Mesothelial cell of epicardium (in vitro differentiated cells): ENCODE measurements at regions not wholly inside any gene's neighbourhood (a gene's known extent, or its start where the extent isn't known, plus 50 kb on each side); places are given as distances from the start of the nearest gene placed in this dataset.
"Not testable (repeated sequence)": the region's sequence is repeated elsewhere in the genome, so short reads cannot be mapped to it uniquely, and the experiment has no call there.

ENCODE experiments used
- DNase-seq, 2 experiments: peaks; one replicate each; pipeline ENCODE4 v3.0.0; 2021; ENCODE audit warnings: low spot score in 2 of 2; ENCODE audit not compliant: unreplicated experiment in 2 of 2
- H3K27ac Mint-ChIP-seq: 2 replicates; pipeline ENCODE4 v1.8.0; 2021; ENCODE audit warnings: mixed read lengths
- H3K27me3 Mint-ChIP-seq: 2 replicates; pipeline ENCODE4 v1.8.0; 2021; ENCODE audit warnings: low read depth, mixed read lengths
- H3K36me3 Mint-ChIP-seq: 2 replicates; pipeline ENCODE4 v1.8.0; 2021; ENCODE audit warnings: mixed read lengths
- H3K4me1 Mint-ChIP-seq: 2 replicates; pipeline ENCODE4 v1.8.0; 2021; ENCODE audit warnings: mixed read lengths
- H3K4me3 Mint-ChIP-seq: 2 replicates; pipeline ENCODE4 v1.8.0; 2021; ENCODE audit warnings: mild to moderate bottlenecking, moderate library complexity, mixed read lengths
- H3K9me3 Mint-ChIP-seq: 2 replicates; pipeline ENCODE4 v1.8.0; 2021; ENCODE audit warnings: mixed read lengths

DNA sequence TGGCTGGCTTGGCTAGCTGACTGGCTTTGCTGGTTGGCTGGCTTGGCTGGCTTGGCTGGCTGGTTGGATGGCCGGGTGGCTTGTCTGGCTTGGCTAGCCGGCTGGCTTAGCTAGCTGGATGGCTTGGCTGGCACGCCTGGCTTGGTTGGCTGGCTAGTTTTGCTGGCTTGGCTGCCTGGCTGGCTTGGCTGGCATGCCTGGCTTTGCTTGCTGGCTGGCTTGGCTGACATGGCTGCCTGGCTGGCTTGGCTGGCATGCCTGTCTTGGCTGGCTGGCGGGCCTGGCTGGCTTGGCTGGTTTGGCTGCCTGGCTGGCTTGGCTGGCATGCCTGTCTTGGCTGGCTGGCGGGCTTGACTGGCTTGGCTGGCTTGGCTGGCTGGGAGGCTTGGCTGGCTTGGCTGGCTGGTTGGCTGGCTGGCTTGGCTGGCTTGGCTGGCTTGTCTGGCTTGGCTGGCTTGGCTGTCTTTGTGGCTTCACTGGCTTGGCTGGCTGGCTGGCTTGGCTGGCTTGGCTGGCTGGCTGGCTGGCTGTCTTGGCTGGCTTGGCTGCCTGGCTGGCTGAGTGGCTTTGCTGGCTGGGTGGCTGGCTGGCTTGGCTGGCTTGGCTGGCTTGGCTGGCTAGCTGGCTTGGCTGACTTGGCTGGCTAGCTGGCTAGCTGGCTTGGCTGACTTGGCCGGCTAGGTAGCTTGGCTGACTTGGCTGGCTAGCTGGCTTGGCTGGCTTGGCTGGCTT lies 2808.9 kb downstream of the RPIA start:
- not testable (repeated sequence) for DNase-seq, H3K4me3 Mint-ChIP-seq, H3K27me3 Mint-ChIP-seq, H3K36me3 Mint-ChIP-seq, H3K4me1 Mint-ChIP-seq, H3K27ac Mint-ChIP-seq
- peaks cover 11% of the 10 kb centered on the region for H3K9me3 Mint-ChIP-seq

DNA sequence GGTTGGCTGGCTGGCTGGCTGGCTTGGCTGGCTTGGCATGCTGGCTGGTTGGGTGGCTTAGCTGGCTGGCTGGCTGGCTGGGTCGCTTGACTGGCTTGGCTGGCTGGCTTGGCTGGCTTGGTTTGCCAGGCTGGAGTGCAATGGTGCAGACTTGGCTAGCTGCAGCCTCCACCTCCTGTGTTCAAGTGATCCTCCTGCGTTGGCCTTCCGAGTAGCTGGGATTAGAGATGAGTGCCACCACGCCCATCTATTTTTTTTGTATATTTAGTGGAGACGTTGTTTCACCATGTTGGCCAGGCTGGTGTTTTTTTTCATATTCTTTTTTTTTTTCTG lies 2809.5 kb downstream of the RPIA start:
- not testable (repeated sequence) for H3K27ac Mint-ChIP-seq, H3K4me3 Mint-ChIP-seq, H3K4me1 Mint-ChIP-seq, DNase-seq, H3K36me3 Mint-ChIP-seq, H3K27me3 Mint-ChIP-seq
- H3K9me3 Mint-ChIP-seq: peaks cover 11% of the 10 kb centered on the region

DNA sequence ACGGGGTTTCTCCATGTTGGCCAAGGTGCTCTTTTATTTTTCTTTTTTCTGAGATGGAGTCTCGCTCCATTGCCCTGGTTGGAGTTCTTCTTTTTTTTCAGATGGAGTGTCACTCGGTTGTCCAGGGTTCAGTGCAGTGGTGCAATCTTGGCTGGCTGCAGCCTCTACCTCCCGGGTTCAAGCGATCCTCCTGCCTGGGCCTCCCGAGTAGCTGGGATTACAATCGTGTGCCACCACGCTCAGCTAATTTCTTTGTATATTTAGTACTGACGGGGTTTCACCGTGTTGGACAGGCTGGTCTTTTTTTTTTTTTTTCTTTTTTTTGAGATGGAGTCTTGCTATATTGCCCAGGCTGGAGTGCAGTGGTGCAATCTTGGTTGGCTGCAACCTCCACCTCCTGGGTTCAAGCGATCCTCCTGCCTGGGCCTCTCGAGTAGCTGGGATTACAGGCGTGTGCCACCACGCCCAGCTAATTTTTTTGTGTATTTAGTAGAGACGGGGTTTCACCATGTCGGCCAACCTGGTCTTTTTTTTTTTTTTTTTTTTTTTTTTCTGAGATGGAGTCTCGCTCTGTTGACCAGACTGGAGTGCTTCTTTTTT lies 2810.1 kb downstream of the RPIA start:
- not testable (repeated sequence) for H3K4me3 Mint-ChIP-seq, H3K9me3 Mint-ChIP-seq, H3K27me3 Mint-ChIP-seq, DNase-seq, H3K36me3 Mint-ChIP-seq, H3K4me1 Mint-ChIP-seq, H3K27ac Mint-ChIP-seq

DNA sequence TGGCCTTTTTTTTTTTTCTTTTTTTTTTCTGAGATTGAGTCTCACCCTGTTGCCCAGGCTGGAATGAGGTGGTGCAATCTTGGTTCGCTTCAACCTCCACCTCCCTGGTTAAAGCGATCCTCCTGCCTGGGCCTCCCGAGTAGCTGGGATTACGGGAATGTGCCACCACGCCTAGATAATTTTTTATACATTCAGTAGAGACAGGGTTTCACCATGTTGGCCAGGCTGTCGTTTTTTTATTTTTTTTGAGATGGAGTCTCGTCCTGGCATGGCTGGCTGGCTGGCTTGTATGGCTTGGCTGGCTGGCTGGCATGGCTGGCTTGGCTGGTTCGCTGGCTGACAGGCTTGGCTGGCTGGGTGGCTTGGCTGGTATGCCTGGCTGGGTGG lies 2812.1 kb downstream of the RPIA start:
- H3K27ac Mint-ChIP-seq, H3K27me3 Mint-ChIP-seq, H3K9me3 Mint-ChIP-seq, H3K36me3 Mint-ChIP-seq, DNase-seq, H3K4me1 Mint-ChIP-seq, H3K4me3 Mint-ChIP-seq: not testable (repeated sequence)

DNA sequence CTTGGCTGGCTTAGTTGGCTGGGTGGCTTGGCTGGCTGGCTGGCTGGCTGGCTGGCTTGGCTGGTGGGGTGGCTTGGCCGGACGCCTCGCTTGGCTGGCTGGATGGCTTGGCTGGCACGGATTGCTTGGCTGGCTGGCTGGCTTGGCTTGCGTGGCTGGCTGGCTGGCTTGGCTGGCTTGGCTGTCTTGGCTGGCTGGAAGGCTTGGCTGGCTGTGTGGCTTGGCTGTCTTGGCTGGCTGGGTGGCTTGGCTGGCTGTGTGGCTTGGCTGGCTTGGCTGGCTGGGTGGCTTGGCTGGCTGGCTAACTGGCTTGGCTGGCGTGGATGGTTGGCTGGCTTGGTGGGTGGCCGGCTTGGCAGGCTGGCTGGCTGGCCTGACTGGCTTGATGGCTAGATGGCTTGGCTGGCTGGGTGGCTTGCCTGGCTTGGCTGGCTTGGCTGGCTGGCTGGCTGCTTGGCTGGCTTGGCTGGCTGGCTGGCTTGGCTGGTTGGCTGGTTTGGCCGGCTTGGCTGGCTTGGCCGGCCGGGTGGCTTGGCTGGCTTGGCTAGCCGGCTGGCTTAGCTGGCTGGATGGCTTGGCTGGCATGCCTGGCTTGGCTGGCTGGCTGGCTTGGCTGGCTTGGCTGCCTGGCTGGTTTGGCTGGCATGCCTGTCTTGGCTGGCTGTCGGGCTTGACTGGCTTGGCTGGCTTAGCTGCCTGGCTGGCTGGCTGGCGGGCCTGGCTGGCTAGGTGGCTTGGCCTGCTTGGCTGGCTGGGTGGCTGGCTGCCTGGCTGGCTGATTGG lies 2812.7 kb downstream of the RPIA start:
- not testable (repeated sequence) for DNase-seq, H3K4me1 Mint-ChIP-seq, H3K9me3 Mint-ChIP-seq, H3K36me3 Mint-ChIP-seq, H3K4me3 Mint-ChIP-seq, H3K27me3 Mint-ChIP-seq, H3K27ac Mint-ChIP-seq

DNA sequence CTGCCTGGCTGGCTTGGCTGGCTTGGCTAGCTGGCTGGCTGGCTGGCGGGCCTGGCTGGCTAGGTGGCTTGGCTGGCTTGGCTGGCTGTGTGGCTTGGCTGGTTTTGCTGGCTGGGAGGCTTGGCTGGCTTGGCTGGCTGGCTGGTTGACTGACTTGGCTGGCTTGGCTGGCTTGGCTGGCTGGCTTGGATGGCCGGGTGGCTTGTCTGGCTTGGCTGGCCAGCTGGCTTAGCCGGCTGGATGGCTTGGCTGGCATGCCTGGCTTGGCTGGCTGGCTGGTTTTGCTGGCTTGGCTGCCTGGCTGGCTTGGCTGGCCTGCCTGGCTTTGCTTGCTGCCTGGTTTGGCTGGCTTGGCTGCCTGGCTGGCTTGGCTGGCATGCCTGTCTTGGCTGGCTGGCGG lies 2817.3 kb downstream of the RPIA start:
- not testable (repeated sequence) for H3K27ac Mint-ChIP-seq, H3K27me3 Mint-ChIP-seq, H3K4me3 Mint-ChIP-seq, H3K4me1 Mint-ChIP-seq, H3K36me3 Mint-ChIP-seq, H3K9me3 Mint-ChIP-seq
- DNase-seq: peak in 1 of 2 experiments; percentile 31

DNA sequence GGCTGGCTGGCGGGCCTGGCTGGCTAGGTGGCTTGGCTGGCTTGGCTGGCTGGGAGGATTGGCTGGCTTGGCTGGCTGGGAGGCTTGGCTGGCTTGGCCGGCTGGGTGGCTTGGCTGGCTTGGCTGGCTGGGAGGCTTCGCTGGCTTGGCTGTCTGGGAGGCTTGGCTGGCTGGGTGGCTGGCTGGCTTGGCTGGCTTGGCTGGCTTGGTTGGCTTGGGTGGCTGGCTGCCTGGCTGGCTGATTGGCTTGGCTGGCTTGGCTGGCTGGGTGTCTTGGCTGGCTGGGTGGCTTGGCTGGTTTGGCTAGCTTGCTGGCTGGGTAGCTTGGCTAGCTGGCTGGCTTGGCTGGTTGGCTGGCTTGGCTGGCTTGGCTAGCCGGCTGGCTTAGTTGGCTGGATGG lies 2817.8 kb downstream of the RPIA start:
- DNase-seq: peak in 1 of 2 experiments; percentile 9
- H3K27me3 Mint-ChIP-seq, H3K27ac Mint-ChIP-seq, H3K4me1 Mint-ChIP-seq, H3K4me3 Mint-ChIP-seq, H3K9me3 Mint-ChIP-seq, H3K36me3 Mint-ChIP-seq: not testable (repeated sequence)

DNA sequence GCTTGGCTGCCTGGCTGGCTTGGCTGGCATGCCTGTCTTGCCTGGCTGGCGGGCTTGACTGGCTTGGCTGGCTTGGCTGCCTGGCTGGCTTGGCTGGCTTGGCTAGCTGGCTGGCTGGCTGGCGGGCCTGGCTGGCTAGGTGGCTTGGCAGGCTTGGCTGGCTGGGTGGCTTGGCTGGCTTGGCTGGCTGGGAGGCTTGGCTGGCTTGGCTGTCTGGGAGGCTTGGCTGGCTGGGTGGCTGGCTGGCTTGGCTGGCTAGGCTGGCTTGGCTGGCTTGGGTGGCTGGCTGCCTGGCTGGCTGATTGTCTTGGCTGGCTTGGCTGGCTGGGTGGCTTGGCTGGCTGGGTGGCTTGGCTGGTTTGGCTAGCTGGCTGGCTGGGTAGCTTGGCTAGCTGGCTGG lies 2819.7 kb downstream of the RPIA start:
- peak in 1 of 2 experiments; percentile 6 for DNase-seq
- H3K9me3 Mint-ChIP-seq, H3K27ac Mint-ChIP-seq, H3K4me1 Mint-ChIP-seq, H3K4me3 Mint-ChIP-seq, H3K36me3 Mint-ChIP-seq, H3K27me3 Mint-ChIP-seq: not testable (repeated sequence)

DNA sequence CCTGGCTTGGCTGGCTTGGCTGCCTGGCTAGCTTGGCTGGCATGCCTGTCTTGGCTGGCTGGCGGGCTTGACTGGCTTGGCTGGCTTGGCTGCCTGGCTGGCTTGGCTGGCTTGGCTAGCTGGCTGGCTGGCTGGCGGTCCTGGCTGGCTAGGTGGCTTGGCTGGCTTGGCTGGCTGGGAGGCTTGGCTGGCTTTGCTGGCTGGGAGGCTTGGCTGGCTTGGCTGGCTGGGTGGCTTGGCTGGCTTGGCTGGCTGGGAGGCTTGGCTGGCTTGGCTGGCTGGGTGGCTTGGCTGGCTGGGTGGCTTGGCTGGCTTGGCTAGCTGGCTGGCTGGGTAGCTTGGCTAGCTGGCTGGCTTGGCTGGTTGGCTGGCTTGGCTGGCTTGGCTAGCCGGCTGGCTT lies 2824.5 kb downstream of the RPIA start:
- not testable (repeated sequence) for H3K36me3 Mint-ChIP-seq, H3K9me3 Mint-ChIP-seq, H3K27me3 Mint-ChIP-seq, H3K4me1 Mint-ChIP-seq, H3K27ac Mint-ChIP-seq, H3K4me3 Mint-ChIP-seq
- peak in 1 of 2 experiments; percentile 9 for DNase-seq

DNA sequence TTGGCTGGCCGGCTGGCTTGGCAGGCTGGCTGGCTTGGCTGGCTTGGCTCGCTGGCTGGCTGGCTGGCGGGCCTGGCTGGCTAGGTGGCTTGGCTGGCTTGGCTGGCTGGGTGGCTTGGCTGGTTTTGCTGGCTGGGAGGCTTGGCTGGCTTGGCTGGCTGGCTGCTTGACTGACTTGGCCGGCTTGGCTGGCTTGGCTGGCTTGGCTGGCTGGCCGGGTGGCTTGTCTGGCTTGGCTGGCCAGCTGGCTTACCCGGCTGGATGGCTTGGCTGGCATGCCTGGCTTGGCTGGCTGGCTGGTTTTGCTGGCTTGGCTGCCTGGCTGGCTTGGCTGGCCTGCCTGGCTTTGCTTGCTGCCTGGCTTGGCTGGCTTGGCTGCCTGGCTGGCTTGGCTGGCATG lies 2825.2 kb downstream of the RPIA start:
- H3K4me1 Mint-ChIP-seq, H3K9me3 Mint-ChIP-seq, H3K27me3 Mint-ChIP-seq, H3K27ac Mint-ChIP-seq, H3K4me3 Mint-ChIP-seq, H3K36me3 Mint-ChIP-seq: not testable (repeated sequence)
- peak in 1 of 2 experiments; percentile 22 for DNase-seq

DNA sequence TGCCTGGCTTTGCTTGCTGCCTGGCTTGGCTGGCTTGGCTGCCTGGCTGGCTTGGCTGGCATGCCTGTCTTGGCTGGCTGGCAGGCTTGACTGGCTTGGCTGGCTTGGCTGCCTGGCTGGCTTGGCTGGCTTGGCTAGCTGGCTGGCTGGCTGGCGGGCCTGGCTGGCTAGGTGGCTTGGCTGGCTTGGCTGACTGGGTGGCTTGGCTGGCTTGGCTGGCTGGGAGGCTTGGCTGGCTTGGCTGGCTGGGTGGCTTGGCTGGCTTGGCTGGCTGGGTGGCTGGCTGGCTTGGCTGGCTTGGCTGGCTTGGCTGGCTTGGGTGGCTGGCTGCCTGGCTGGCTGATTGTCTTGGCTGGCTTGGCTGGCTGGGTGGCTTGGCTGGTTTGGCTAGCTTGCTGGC lies 2826.4 kb downstream of the RPIA start:
- H3K4me1 Mint-ChIP-seq, H3K27ac Mint-ChIP-seq, H3K27me3 Mint-ChIP-seq, H3K9me3 Mint-ChIP-seq, H3K4me3 Mint-ChIP-seq, H3K36me3 Mint-ChIP-seq: not testable (repeated sequence)
- DNase-seq: peak in 1 of 2 experiments; percentile 25

DNA sequence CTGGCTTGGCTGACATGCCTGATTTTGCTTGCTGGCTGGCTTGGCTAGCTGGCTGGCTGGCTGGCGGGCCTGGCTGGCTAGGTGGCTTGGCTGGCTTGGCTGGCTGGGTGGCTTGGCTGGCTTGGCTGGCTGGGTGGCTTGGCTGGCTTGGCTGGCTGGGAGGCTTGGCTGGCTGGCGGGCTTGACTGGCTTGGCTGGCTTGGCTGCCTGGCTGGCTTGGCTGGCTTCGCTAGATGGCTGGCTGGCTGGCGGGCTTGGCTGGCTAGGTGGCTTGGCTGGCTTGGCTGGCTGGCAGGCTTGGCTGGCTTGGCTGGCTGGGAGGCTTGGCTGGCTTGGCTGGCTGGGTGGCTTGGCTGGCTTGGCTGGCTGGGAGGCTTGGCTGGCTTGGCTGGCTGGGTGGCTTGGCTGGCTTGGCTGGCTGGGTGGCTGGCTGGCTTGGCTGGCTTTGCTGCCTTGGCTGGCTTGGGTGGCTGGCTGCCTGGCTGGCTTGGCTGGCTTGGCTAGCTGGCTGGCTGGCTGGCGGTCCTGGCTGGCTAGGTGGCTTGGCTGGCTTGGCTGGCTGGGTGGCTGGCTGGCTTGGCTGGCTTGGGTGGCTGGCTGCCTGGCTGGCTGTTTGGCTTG lies 2827.0 kb downstream of the RPIA start:
- H3K9me3 Mint-ChIP-seq, H3K4me1 Mint-ChIP-seq, H3K27ac Mint-ChIP-seq, H3K36me3 Mint-ChIP-seq, H3K27me3 Mint-ChIP-seq, H3K4me3 Mint-ChIP-seq: not testable (repeated sequence)
- peak in 1 of 2 experiments; percentile 24 for DNase-seq

DNA sequence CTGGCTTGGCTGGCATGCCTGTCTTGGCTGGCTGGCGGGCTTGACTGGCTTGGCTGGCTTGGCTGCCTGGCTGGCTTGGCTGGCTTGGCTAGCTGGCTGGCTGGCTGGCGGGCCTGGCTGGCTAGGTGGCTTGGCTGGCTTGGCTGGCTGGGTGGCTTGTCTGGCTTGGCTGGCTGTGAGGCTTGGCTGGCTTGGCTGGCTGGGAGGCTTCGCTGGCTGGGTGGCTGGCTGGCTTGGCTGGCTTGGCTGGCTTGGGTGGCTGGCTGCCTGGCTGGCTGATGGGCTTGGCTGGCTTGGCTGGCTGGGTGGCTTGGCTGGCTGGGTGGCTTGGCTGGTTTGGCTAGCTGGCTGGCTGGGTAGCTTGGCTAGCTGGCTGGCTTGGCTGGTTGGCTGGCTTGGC lies 2827.9 kb downstream of the RPIA start:
- H3K4me1 Mint-ChIP-seq, H3K27me3 Mint-ChIP-seq, H3K36me3 Mint-ChIP-seq, H3K4me3 Mint-ChIP-seq, H3K27ac Mint-ChIP-seq, H3K9me3 Mint-ChIP-seq, DNase-seq: not testable (repeated sequence)

DNA sequence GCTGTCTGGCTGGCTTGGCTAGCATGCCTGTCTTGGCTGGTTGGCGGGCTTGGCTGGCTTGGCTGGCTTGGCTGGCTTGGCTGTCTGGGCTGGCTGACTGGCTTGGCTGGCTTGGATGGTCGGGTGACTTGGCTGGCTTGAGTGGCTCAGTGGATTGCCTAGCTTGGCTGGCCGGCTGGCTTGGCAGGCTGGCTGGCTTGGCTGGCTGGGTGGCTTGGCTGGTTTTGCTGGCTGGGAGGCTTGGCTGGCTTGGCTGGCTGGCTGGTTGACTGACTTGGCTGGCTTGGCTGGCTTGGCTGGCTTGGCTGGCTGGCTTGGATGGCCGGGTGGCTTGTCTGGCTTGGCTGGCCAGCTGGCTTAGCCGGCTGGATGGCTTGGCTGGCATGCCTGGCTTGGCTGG lies 2828.4 kb downstream of the RPIA start:
- not testable (repeated sequence) for H3K4me1 Mint-ChIP-seq, H3K4me3 Mint-ChIP-seq, H3K27me3 Mint-ChIP-seq, H3K36me3 Mint-ChIP-seq, H3K9me3 Mint-ChIP-seq, H3K27ac Mint-ChIP-seq
- peak in 1 of 2 experiments; percentile 29 for DNase-seq
